ENCODE measurements at regions not wholly inside any gene's neighbourhood (a gene's known extent, or its start where the extent isn't known, plus 50 kb on each side); places are given as distances from the start of the nearest gene placed in this dataset.

DNA sequence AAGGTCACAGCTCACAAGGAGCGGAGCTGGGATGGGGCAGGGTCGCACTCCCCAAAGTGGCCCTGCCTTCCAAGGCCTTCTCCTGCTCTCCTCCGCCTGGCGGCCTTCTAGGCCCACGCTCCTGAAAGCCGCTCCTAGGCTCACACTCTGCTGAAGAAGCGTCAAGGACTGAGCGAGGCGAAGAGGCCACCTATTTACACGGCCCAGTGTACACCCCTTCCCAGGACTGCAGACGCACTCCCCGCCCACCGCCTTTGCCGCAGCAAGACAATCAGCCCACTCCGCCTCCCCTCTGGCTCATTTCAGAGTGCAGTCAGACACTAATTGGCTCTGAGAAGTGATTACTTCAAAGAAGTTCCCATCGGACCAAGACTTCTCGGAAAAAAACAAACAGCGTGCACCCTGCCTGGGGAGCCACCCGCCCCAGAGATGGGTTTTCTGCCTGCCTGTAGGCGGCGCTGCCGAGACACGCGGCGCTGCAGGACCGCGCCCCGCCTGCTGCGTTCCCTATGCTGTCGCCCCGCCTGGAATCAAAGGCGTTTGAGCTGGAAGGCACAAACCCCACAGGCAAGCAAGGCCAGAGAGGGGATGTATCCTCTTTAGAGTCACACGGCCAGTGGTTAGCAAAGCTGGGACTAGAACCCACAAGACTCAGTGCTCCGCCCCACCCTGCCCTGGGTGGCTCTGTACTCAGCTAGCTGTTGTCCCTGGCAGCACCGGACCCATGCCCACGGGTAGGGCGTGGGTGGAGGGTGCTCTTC lies 414.8 kb downstream of the BUD13 start:
- Histone ChIP-seq H3K9ac (no peak overlapping the region), H4K20me1 (ENCODE audit: low read depth) (no peaks in the 10 kb centered on the region), H3K36me3 (no peaks in the 10 kb centered on the region), H3K27me3 (no peaks in the 10 kb centered on the region), H2AFZ (replicated peaks) (peak overlapping the region; percentile 64), H3F3A (ENCODE audit: low read depth) (peaks cover 6% of the 10 kb centered on the region), H3K4me2 (peak overlapping the region; percentile 31), H3K79me2 (ENCODE audit: low read depth) (no peaks in the 10 kb centered on the region), H3K9me3 (ENCODE audit: low read depth) (no peaks in the 10 kb centered on the region), H3K4me1 (peaks cover 19% of the 10 kb centered on the region), H3K27ac (no peak overlapping the region), H3K4me3 (no peak overlapping the region)
- peak; percentile 93 for DNase-seq (ENCODE audit: low spot score)
- Mint-ChIP-seq H3K27me3 (ENCODE audit: insufficient read depth, low read depth) (peaks cover 10% of the 10 kb centered on the region), H3K4me3 (no peak overlapping the region), H3K9me3 (peaks cover 2% of the 10 kb centered on the region), H3K27ac (no peak overlapping the region), H3K4me1 (peaks cover 37% of the 10 kb centered on the region), H3K36me3 (no peaks in the 10 kb centered on the region)
- TF ChIP-seq, protein P1, sequence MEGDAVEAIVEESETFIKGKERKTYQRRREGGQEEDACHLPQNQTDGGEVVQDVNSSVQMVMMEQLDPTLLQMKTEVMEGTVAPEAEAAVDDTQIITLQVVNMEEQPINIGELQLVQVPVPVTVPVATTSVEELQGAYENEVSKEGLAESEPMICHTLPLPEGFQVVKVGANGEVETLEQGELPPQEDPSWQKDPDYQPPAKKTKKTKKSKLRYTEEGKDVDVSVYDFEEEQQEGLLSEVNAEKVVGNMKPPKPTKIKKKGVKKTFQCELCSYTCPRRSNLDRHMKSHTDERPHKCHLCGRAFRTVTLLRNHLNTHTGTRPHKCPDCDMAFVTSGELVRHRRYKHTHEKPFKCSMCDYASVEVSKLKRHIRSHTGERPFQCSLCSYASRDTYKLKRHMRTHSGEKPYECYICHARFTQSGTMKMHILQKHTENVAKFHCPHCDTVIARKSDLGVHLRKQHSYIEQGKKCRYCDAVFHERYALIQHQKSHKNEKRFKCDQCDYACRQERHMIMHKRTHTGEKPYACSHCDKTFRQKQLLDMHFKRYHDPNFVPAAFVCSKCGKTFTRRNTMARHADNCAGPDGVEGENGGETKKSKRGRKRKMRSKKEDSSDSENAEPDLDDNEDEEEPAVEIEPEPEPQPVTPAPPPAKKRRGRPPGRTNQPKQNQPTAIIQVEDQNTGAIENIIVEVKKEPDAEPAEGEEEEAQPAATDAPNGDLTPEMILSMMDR (IDR thresholded peaks at IDR 0.05) = peak; percentile 95
- TF ChIP-seq EZH2 (IDR thresholded peaks at IDR 0.05) (no peak), EZH2phosphoT487 (IDR thresholded peaks at IDR 0.05) (peak; percentile 34)

DNA sequence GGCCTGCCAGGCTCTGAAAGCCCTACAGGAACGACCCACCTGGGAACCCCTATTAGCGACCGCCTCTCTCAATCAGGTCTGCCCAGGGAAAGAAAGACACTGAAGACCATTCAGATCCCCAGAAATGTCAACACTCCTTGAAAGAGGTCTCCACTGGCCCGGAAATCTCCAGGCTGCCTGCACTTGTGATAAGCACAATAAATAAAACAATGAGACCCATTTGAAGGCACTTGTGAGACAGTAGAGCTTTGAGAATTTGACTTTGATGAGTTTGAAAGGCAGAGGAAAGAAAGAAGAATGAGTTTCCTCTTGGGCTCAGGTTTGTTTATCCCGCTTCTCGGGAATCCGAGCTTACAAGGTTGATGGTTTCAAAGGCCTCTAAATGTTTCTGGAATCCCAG lies 416.3 kb downstream of the BUD13 start:
- no peaks in the 10 kb centered on the region for H3F3A ChIP-seq (ENCODE audit: low read depth)
- Mint-ChIP-seq H3K27me3 (ENCODE audit: insufficient read depth, low read depth) (peaks cover 10% of the 10 kb centered on the region), H3K36me3 (no peaks in the 10 kb centered on the region), H3K4me1 (peaks cover 32% of the 10 kb centered on the region), H3K9me3 (peaks cover 2% of the 10 kb centered on the region), H3K27ac (no peak overlapping the region), H3K4me3 (no peak overlapping the region)
- H3K27me3 ChIP-seq = no peaks in the 10 kb centered on the region
- no peaks in the 10 kb centered on the region for H3K36me3 ChIP-seq
- peaks cover 6% of the 10 kb centered on the region for H3K4me1 ChIP-seq
- no peak overlapping the region for H3K9ac ChIP-seq
- DNase-seq (ENCODE audit: low spot score) = no peak
- no peak overlapping the region for H2AFZ ChIP-seq (replicated peaks)
- H3K9me3 ChIP-seq (ENCODE audit: low read depth) = no peaks in the 10 kb centered on the region
- no peaks in the 10 kb centered on the region for H3K79me2 ChIP-seq (ENCODE audit: low read depth)
- H3K4me2 ChIP-seq = no peak overlapping the region
- H3K4me3 ChIP-seq = no peak overlapping the region
- H3K27ac ChIP-seq = no peak overlapping the region
- no peaks in the 10 kb centered on the region for H4K20me1 ChIP-seq (ENCODE audit: low read depth)
- TF ChIP-seq EZH2phosphoT487 (IDR thresholded peaks at IDR 0.05) (no peak), EZH2 (IDR thresholded peaks at IDR 0.05) (no peak)
- TF ChIP-seq, protein P1 (IDR thresholded peaks at IDR 0.05) = no peak

DNA sequence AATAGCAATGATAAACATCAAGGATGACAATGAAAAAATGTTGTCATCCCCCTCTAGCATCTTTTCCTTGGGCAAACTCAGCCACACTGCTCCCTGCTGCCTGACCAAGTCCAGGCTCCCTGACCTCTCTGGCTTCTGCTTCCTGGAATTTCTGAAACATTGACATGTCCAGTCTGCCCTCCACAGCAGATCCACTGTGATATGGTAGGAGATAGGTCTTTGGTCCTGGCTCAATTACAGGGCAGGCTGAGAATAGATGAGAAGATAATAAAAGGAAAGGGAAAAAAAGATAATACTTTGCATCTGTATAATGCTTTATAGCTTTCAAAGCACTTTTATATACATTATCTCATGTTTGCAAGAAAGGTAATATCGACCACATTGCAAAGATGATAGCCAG lies 417.7 kb downstream of the BUD13 start:
- H3K27ac Mint-ChIP-seq = no peak overlapping the region
- H3K9me3 ChIP-seq (ENCODE audit: low read depth) = no peaks in the 10 kb centered on the region
- H4K20me1 ChIP-seq (ENCODE audit: low read depth) = no peaks in the 10 kb centered on the region
- H3F3A ChIP-seq (ENCODE audit: low read depth) = no peaks in the 10 kb centered on the region
- no peak overlapping the region for H3K4me3 Mint-ChIP-seq
- no peaks in the 10 kb centered on the region for H3K36me3 ChIP-seq
- H2AFZ ChIP-seq (replicated peaks) = no peak overlapping the region
- peaks cover 4% of the 10 kb centered on the region for H3K4me1 ChIP-seq
- H3K27ac ChIP-seq = no peak overlapping the region
- no peak overlapping the region for H3K4me2 ChIP-seq
- no peak overlapping the region for H3K4me3 ChIP-seq
- H3K79me2 ChIP-seq (ENCODE audit: low read depth) = no peaks in the 10 kb centered on the region
- no peaks in the 10 kb centered on the region for H3K27me3 ChIP-seq
- H3K4me1 Mint-ChIP-seq = peaks cover 24% of the 10 kb centered on the region
- no peak for DNase-seq (ENCODE audit: low spot score)
- TF ChIP-seq, protein P1 (IDR thresholded peaks at IDR 0.05) = no peak
- TF ChIP-seq EZH2phosphoT487 (IDR thresholded peaks at IDR 0.05) = no peak
- TF ChIP-seq EZH2 (IDR thresholded peaks at IDR 0.05) = no peak
- peaks cover 2% of the 10 kb centered on the region for H3K9me3 Mint-ChIP-seq
- H3K36me3 Mint-ChIP-seq = no peaks in the 10 kb centered on the region
- H3K9ac ChIP-seq = no peak overlapping the region
- H3K27me3 Mint-ChIP-seq (ENCODE audit: insufficient read depth, low read depth) = peaks cover 12% of the 10 kb centered on the region
